GM18861 (cell line): ENCODE measurements at regions not wholly inside any gene's neighbourhood (a gene's known extent, or its start where the extent isn't known, plus 50 kb on each side); places are given as distances from the start of the nearest gene placed in this dataset.

ENCODE experiments used
- ATAC-seq: cut with Tn5 transposase; IDR thresholded peaks from one replicate; pipeline ENCODE4 v1.9.1; 2021; ENCODE audit not compliant: unreplicated experiment

- no peak for ATAC-seq
These were observed 811.2 kb downstream of the TYW1 start for GRCh38 chr7:67807826-67808225.

- ATAC-seq, result no peak
These were observed 813.0 kb downstream of the TYW1 start for GRCh38 chr7:67809586-67809985.

- no peak for ATAC-seq
These were observed 817.1 kb downstream of the TYW1 start for GRCh38 chr7:67813621-67814292.

- ATAC-seq, result no peak
These were observed 820.8 kb downstream of the TYW1 start for GRCh38 chr7:67817481-67817880.

GRCh38 chr7:67821116-67821515 is 824.5 kb downstream of the TYW1 start:
- no peak for ATAC-seq

GRCh38 chr7:67823345-67823744 is 826.7 kb downstream of the TYW1 start:
- no peak for ATAC-seq

- ATAC-seq, result no peak
These were observed 828.7 kb downstream of the TYW1 start for GRCh38 chr7:67825356-67825755.

- no peak for ATAC-seq
These were observed 845.3 kb downstream of the TYW1 start for GRCh38 chr7:67841896-67842295.

GRCh38 chr7:67842571-67842970 is 845.9 kb downstream of the TYW1 start:
- ATAC-seq, result no peak

GRCh38 chr7:67843001-67843565 is 846.5 kb downstream of the TYW1 start:
- no peak for ATAC-seq

- no peak for ATAC-seq
These were observed 847.0 kb downstream of the TYW1 start for GRCh38 chr7:67843615-67844014.

- ATAC-seq, result no peak
These were observed 850.6 kb downstream of the TYW1 start for GRCh38 chr7:67847092-67847787.

GRCh38 chr7:67854221-67855178 is 857.9 kb downstream of the TYW1 start:
- ATAC-seq, result no peak

- no peak for ATAC-seq
These were observed 858.7 kb downstream of the TYW1 start for GRCh38 chr7:67855322-67855721.

GRCh38 chr7:67856046-67856445 is 859.4 kb downstream of the TYW1 start:
- no peak for ATAC-seq

- ATAC-seq, result no peak
These were observed 861.1 kb downstream of the TYW1 start for GRCh38 chr7:67857698-67858097.

- ATAC-seq, result no peak
These were observed 862.3 kb downstream of the TYW1 start for GRCh38 chr7:67858931-67859330.

GRCh38 chr7:67863911-67864310 is 867.3 kb downstream of the TYW1 start:
- no peak for ATAC-seq

- no peak for ATAC-seq
These were observed 869.4 kb downstream of the TYW1 start for GRCh38 chr7:67866054-67866453.

- ATAC-seq, result no peak
These were observed 870.2 kb downstream of the TYW1 start for GRCh38 chr7:67866812-67867211.

GRCh38 chr7:67870396-67870795 is 873.8 kb downstream of the TYW1 start:
- ATAC-seq, result no peak
